T-cell (primary cell): ENCODE measurements at regions not wholly inside any gene's neighbourhood (a gene's known extent, or its start where the extent isn't known, plus 50 kb on each side); places are given as distances from the start of the nearest gene placed in this dataset.
A peak's percentile ranks its signal among the peaks of the same experiment; 100 is the strongest.

ENCODE experiments used
- ATAC-seq, 4 experiments: fragments of 200-7000 bp in 3 of 4; fragments of 150-1000 bp in 1 of 4; cut with Tn5 transposase; replicated peaks in 1 of 4; 1 replicate in 3 of 4; 2 replicates in 1 of 4; pipeline ENCODE4 v1.10.0; 2021; ENCODE audit warnings: moderate library complexity in 3 of 4, mild to moderate bottlenecking in 2 of 4, moderate number of reproducible peaks in 1 of 4
- CTCF ChIA-PET, 2 donors: fragments of 300-600 bp; sonication (Branson Sonifier 250); formaldehyde crosslinking; loops; one replicate each; lab custom pipeline; 2022; ENCODE audit warnings: antibody characterized with exemption in 2 of 2; lab: Charles Lee
- POLR2A ChIA-PET, 2 donors: fragments of 300-600 bp; sonication (Branson Sonifier 250); formaldehyde crosslinking; loops; one replicate each; lab custom pipeline; 2022; ENCODE audit warnings: antibody characterized with exemption in 2 of 2; lab: Charles Lee
- DNase-seq, 35 experiments: peaks; one replicate each; pipeline versions ENCODE4 v3.0.0 to v3.0.0-alpha.2; 2013 to 2023
- H3K27ac ChIP-seq: one replicate; pipeline ENCODE4 v1.5.1; 2013; ENCODE audit warnings: low read length
- H3K27me3 ChIP-seq, 2 experiments: replicated peaks in 1 of 2; 1 replicate in 1 of 2; 2 replicates in 1 of 2; pipeline versions ENCODE4 v1.6.1 to v1.7.0; 2013; ENCODE audit warnings: low read length in 1 of 2, mixed read lengths in 1 of 2; ENCODE audit not compliant: control insufficient read depth in 2 of 2, insufficient read depth in 2 of 2; ENCODE audit errors: extremely low read depth in 1 of 2
- H3K36me3 ChIP-seq, 2 donors: 1 replicate in 1 of 2; 2 replicates in 1 of 2; pipeline versions ENCODE4 v1.6.1 to v1.7.0; 2013; ENCODE audit warnings: low read length in 1 of 2; ENCODE audit not compliant: control insufficient read depth in 2 of 2, insufficient read depth in 1 of 2; ENCODE audit errors: extremely low read depth in 1 of 2
- H3K4me1 ChIP-seq, 2 experiments: 1 replicate in 1 of 2; 2 replicates in 1 of 2; pipeline versions ENCODE4 v1.6.1 to v1.7.0; 2013; ENCODE audit warnings: low read length in 2 of 2, mixed read lengths in 1 of 2; ENCODE audit not compliant: insufficient read depth in 2 of 2, control insufficient read depth in 1 of 2; ENCODE audit errors: extremely low read depth in 1 of 2
- H3K4me3 ChIP-seq, 2 donors: 1 replicate in 1 of 2; 2 replicates in 1 of 2; pipeline versions ENCODE4 v1.5.1 to v1.7.0; 2013; ENCODE audit warnings: mild to moderate bottlenecking in 2 of 2, low read length in 1 of 2, moderate library complexity in 1 of 2; ENCODE audit not compliant: control insufficient read depth in 1 of 2; ENCODE audit errors: extremely low read depth in 1 of 2
- H3K9me3 ChIP-seq: 2 replicates; pipeline ENCODE4 v1.7.0; 2013
- H3K27ac Mint-ChIP-seq, 2 donors: one replicate each; pipeline ENCODE4 v1.8.0; 2020 to 2021; ENCODE audit warnings: mild to moderate bottlenecking in 2 of 2, mixed read lengths in 2 of 2
- H3K27me3 Mint-ChIP-seq, 2 donors: one replicate each; pipeline ENCODE4 v1.8.0; 2021 to 2022; ENCODE audit warnings: mixed read lengths in 2 of 2
- H3K36me3 Mint-ChIP-seq: one replicate; pipeline ENCODE4 v1.8.0; 2021; ENCODE audit warnings: mixed read lengths
- H3K4me1 Mint-ChIP-seq, 3 donors: one replicate each; pipeline ENCODE4 v1.8.0; 2020 to 2022; ENCODE audit warnings: mixed read lengths in 3 of 3, mild to moderate bottlenecking in 1 of 3
- H3K4me3 Mint-ChIP-seq, 3 donors: one replicate each; pipeline ENCODE4 v1.8.0; 2020 to 2022; ENCODE audit warnings: mild to moderate bottlenecking in 3 of 3, mixed read lengths in 3 of 3, moderate library complexity in 3 of 3
- H3K9me3 Mint-ChIP-seq, 3 donors: one replicate each; pipeline ENCODE4 v1.8.0; 2020 to 2022; ENCODE audit warnings: mixed read lengths in 3 of 3
- WGBS: methylation state at CpG from one replicate; pipeline ENCODE4 v1.1.5; 2013; ENCODE audit warnings: missing lambda C conversion rate; ENCODE audit not compliant: insufficient coverage; 5-methylcytosine and 5-hydroxymethylcytosine counted together

DNA sequence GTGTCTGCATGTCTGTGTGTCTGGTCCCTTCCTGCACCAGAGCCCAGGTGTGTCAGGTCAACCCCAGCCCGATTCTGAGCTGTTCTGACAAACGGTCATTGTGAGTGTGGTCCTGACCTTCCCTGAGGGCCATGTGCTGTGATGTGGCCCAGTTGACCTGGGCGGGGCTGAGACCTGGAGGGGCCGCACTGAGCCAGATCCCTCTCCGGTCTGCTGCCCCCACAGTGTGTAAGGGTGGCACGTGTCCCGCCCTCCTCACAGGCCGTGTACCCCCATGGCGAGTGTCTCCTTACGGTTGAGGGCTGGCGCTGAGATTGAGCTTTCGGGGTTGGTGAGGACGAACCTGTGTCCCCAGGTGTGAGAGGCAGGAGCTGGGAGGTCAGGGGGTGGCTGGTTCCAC is 136.5 kb downstream of the MRPL36 start:
- ChIA-PET CTCF (interaction anchor here in 1 of 2 donors (0.5 kb wide), 1 partner anchor 20 kb away, joined by 3 read pairs; no protein-coding TSS in a partner anchor), POLR2A (no interaction called here)
- 91% methylated on average over 10 of the region's 13 CpGs for WGBS
- DNase-seq (no peak), ATAC-seq (no peak)
- Mint-ChIP-seq H3K9me3 (no peaks in the 10 kb centered on the region), H3K36me3 (no peaks in the 10 kb centered on the region), H3K27ac (no peak overlapping the region), H3K4me3 (no peak overlapping the region), H3K4me1 (peaks cover 8 to 17% (median 14%) of the 10 kb centered on the region in 3 donors), H3K27me3 (peaks cover 53 to 65% of the 10 kb centered on the region in 2 donors)
- Histone ChIP-seq H3K27ac (no peak overlapping the region), H3K27me3 (peaks cover 0 to 78% of the 10 kb centered on the region in 2 experiments), H3K9me3 (no peaks in the 10 kb centered on the region), H3K4me1 (peaks cover 0 to 12% of the 10 kb centered on the region in 2 experiments), H3K4me3 (no peak overlapping the region), H3K36me3 (no peaks in the 10 kb centered on the region)

- Histone ChIP-seq H3K4me1 (peaks cover 0 to 7% of the 10 kb centered on the region in 2 experiments), H3K36me3 (no peaks in the 10 kb centered on the region), H3K27ac (no peak overlapping the region), H3K4me3 (no peak overlapping the region), H3K27me3 (peaks cover 0 to 75% of the 10 kb centered on the region in 2 experiments), H3K9me3 (no peaks in the 10 kb centered on the region)
- DNase-seq (no peak), ATAC-seq (no peak)
- Mint-ChIP-seq H3K4me1 (peaks cover 8 to 15% (median 11%) of the 10 kb centered on the region in 3 donors), H3K36me3 (no peaks in the 10 kb centered on the region), H3K27me3 (peaks cover 56 to 62% of the 10 kb centered on the region in 2 donors), H3K27ac (peak overlapping the region in 1 of 2 donors; percentile 37), H3K4me3 (no peak overlapping the region), H3K9me3 (no peaks in the 10 kb centered on the region)
- WGBS: 86% methylated on average over 18 of the region's 20 CpGs
- ChIA-PET POLR2A (no interaction called here), CTCF (interaction anchor here in 1 of 2 donors (0.5 kb wide), 1 partner anchor 19 kb away, joined by 3 read pairs; no protein-coding TSS in a partner anchor)
Observed at GRCh38 chr5:1662559-1663085, 137.0 kb downstream of the MRPL36 start.

- Mint-ChIP-seq H3K27ac (no peak overlapping the region), H3K4me3 (no peak overlapping the region), H3K4me1 (peaks cover 8 to 15% (median 11%) of the 10 kb centered on the region in 3 donors), H3K27me3 (peaks cover 60 to 67% of the 10 kb centered on the region in 2 donors), H3K9me3 (no peaks in the 10 kb centered on the region), H3K36me3 (no peaks in the 10 kb centered on the region)
- H3K4me3 ChIP-seq: no peak overlapping the region
- POLR2A ChIA-PET: no interaction called here
- H3K36me3 ChIP-seq: no peaks in the 10 kb centered on the region
- no peaks in the 10 kb centered on the region for H3K9me3 ChIP-seq
- 82% methylated on average over 22 of the region's 23 CpGs for WGBS
- DNase-seq: peak in 1 of 35 experiments; percentile 5
- H3K27ac ChIP-seq: no peak overlapping the region
- peaks cover 0 to 78% of the 10 kb centered on the region in 2 experiments for H3K27me3 ChIP-seq
- no peak for ATAC-seq
- CTCF ChIA-PET: no interaction called here
- peaks cover 0 to 4% of the 10 kb centered on the region in 2 experiments for H3K4me1 ChIP-seq
Observed at GRCh38 chr5:1661831-1662558, 137.6 kb downstream of the MRPL36 start.

DNA sequence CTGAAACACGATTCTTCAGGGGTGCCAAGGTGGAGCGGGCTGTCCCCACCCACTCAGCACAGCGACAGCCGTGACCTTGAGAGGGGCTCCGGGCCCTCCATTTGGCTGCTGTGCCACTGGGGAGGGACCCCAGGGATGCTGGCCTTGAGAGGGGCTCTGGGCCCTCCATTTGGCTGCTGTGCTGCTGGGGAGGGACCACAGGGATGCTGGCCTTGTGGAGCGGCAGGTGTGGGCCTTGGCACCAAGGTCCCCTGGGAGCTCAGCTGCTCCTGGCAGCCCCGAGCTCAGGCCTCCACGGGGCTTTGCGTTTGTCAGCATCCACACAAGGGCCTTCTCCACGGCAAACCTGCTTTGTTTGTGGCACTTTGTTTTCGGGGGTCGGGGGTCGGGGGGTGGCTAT is 137.6 kb upstream of the LPCAT1 start:
- DNase-seq (no peak), ATAC-seq (no peak)
- Mint-ChIP-seq H3K9me3 (no peaks in the 10 kb centered on the region), H3K4me1 (peaks cover 6 to 10% (median 7%) of the 10 kb centered on the region in 3 donors), H3K36me3 (no peaks in the 10 kb centered on the region), H3K27ac (no peak overlapping the region), H3K4me3 (no peak overlapping the region), H3K27me3 (peaks cover 57 to 66% of the 10 kb centered on the region in 2 donors)
- ChIA-PET CTCF (no interaction called here), POLR2A (no interaction called here)
- Histone ChIP-seq H3K27ac (no peak overlapping the region), H3K4me1 (no peaks in the 10 kb centered on the region), H3K27me3 (peaks cover 0 to 78% of the 10 kb centered on the region in 2 experiments), H3K4me3 (no peak overlapping the region), H3K36me3 (no peaks in the 10 kb centered on the region), H3K9me3 (no peaks in the 10 kb centered on the region)
- 76% methylated on average over 13 of the region's 13 CpGs for WGBS

DNA sequence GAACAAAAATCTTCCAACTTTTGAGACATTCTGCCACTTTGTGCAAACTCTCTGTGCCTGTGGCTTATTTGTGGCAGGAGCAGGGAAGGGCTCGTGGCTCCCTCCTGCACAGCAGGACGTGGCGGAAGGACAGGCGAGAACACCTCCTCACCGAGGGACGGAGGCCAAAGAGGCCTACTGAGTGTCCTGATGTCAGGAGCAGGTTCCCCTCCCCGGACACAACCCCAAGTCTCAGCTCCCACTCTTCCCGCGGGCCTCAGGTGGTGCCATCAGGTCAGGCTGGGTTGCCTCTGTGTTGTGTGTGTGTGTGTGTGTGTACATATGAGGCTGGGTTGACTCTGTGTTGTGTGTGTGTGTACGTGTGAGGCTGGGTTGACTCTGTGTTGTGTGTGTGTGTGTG is 136.8 kb upstream of the LPCAT1 start:
- POLR2A ChIA-PET: no interaction called here
- H3K9me3 Mint-ChIP-seq: no peaks in the 10 kb centered on the region
- H3K4me3 Mint-ChIP-seq: no peak overlapping the region
- Histone ChIP-seq H3K27ac (no peak overlapping the region), H3K27me3 (peaks cover 0 to 78% of the 10 kb centered on the region in 2 experiments), H3K4me1 (no peaks in the 10 kb centered on the region), H3K9me3 (no peaks in the 10 kb centered on the region), H3K4me3 (no peak overlapping the region), H3K36me3 (no peaks in the 10 kb centered on the region)
- no peak overlapping the region for H3K27ac Mint-ChIP-seq
- ATAC-seq (no peak), DNase-seq (no peak)
- WGBS: 62% methylated on average over 2 of the region's 10 CpGs
- no peaks in the 10 kb centered on the region for H3K36me3 Mint-ChIP-seq
- peaks cover 0 to 2% (median under 1%) of the 10 kb centered on the region in 3 donors for H3K4me1 Mint-ChIP-seq
- peaks cover 49 to 61% of the 10 kb centered on the region in 2 donors for H3K27me3 Mint-ChIP-seq
- CTCF ChIA-PET: no interaction called here

- Histone ChIP-seq H3K4me1 (no peaks in the 10 kb centered on the region), H3K9me3 (no peaks in the 10 kb centered on the region), H3K27me3 (peaks cover 0 to 78% of the 10 kb centered on the region in 2 experiments), H3K4me3 (no peak overlapping the region), H3K36me3 (no peaks in the 10 kb centered on the region), H3K27ac (no peak overlapping the region)
- DNase-seq: no peak
- ATAC-seq: no peak
- Mint-ChIP-seq H3K4me3 (no peak overlapping the region), H3K36me3 (no peaks in the 10 kb centered on the region), H3K27ac (no peak overlapping the region), H3K4me1 (no peaks in the 10 kb centered on the region), H3K9me3 (no peaks in the 10 kb centered on the region), H3K27me3 (peaks cover 44 to 61% of the 10 kb centered on the region in 2 donors)
- ChIA-PET POLR2A (no interaction called here), CTCF (no interaction called here)
- WGBS: 48% methylated on average over 12 of the region's 17 CpGs
Observed at GRCh38 chr5:1660001-1660400, 136.2 kb upstream of the LPCAT1 start.
